Loucy (cell line): ENCODE measurements at regions not wholly inside any gene's neighbourhood (a gene's known extent, or its start where the extent isn't known, plus 50 kb on each side); places are given as distances from the start of the nearest gene placed in this dataset.

Source experiments
- H2AFZ ChIP-seq: fragments of 200-600 bp; sonication (generic); 2 replicates; pipeline ENCODE4 v1.6.0; 2016; ENCODE audit warnings: antibody characterized with exemption, mild to moderate bottlenecking, low read length, moderate library complexity
- H3F3A ChIP-seq: fragments of 200-600 bp; 2 replicates; pipeline ENCODE4 v1.6.0; 2016; ENCODE audit warnings: antibody characterized with exemption, low read depth, mild to moderate bottlenecking
- H3K27me3 ChIP-seq: fragments of 200-600 bp; sonication (generic); 2 replicates; pipeline ENCODE4 v1.6.1; 2014; ENCODE audit warnings: low read length, mild to moderate bottlenecking; ENCODE audit not compliant: insufficient read depth, poor library complexity, severe bottlenecking
- H3K36me3 ChIP-seq: fragments of 200-600 bp; sonication (generic); 2 replicates; pipeline ENCODE4 v1.6.1; 2016; ENCODE audit warnings: low read length; ENCODE audit not compliant: insufficient read depth
- H3K4me1 ChIP-seq: fragments of 200-600 bp; sonication (generic); 2 replicates; pipeline ENCODE4 v1.5.1; 2014; ENCODE audit warnings: low read length, mild to moderate bottlenecking; ENCODE audit not compliant: insufficient read depth, poor library complexity, severe bottlenecking
- H3K4me2 ChIP-seq: fragments of 200-600 bp; sonication (generic); 2 replicates; pipeline ENCODE4 v1.6.0; 2014; ENCODE audit warnings: antibody characterized with exemption, low read length, low read depth, mild to moderate bottlenecking; ENCODE audit not compliant: poor library complexity, severe bottlenecking
- H3K4me3 ChIP-seq: fragments of 200-600 bp; sonication (generic); 2 replicates; pipeline ENCODE4 v1.5.1; 2014; ENCODE audit warnings: low read length, mild to moderate bottlenecking, mixed read lengths; ENCODE audit not compliant: poor library complexity, severe bottlenecking
- H3K79me2 ChIP-seq: fragments of 200-600 bp; sonication (generic); 2 replicates; pipeline ENCODE4 v1.6.1; 2014; ENCODE audit warnings: low read length; ENCODE audit not compliant: insufficient read depth
- H3K9ac ChIP-seq: fragments of 200-600 bp; sonication (generic); 2 replicates; pipeline ENCODE4 v1.6.0; 2014; ENCODE audit warnings: mild to moderate bottlenecking, low read depth, low read length, moderate library complexity; ENCODE audit not compliant: poor library complexity, severe bottlenecking
- H3K9me2 ChIP-seq: fragments of 200-600 bp; sonication (generic); replicated peaks from 2 replicates; pipeline ENCODE4 v1.6.1; 2016; ENCODE audit warnings: low read depth, low read length, mixed read lengths
- H3K9me3 ChIP-seq: fragments of 200-600 bp; sonication (generic); 2 replicates; pipeline ENCODE4 v1.6.1; 2014; ENCODE audit warnings: mild to moderate bottlenecking, antibody characterized with exemption, low read length, low read depth; ENCODE audit not compliant: insufficient read depth
- H4K20me1 ChIP-seq: fragments of 200-600 bp; sonication (generic); 2 replicates; pipeline ENCODE4 v1.6.0; 2014; ENCODE audit warnings: antibody characterized with exemption, low read length, mild to moderate bottlenecking; ENCODE audit not compliant: insufficient read depth, poor library complexity, severe bottlenecking
- CTCF ChIP-seq: fragments of 200-600 bp; sonication (generic); conservative IDR thresholded peaks from 2 replicates; pipeline ENCODE4 v1.5.1; 2014; ENCODE audit warnings: mild to moderate bottlenecking, antibody characterized with exemption, low read length
- EZH2phosphoT487 ChIP-seq: fragments of 200-600 bp; IDR thresholded peaks from 2 replicates; pipeline ENCODE4 v1.6.1; 2018; ENCODE audit warnings: antibody characterized with exemption, mild to moderate bottlenecking, moderate library complexity, borderline replicate concordance

GRCh38 chr6:54706391-54706790, 140.2 kb upstream of the FAM83B start:
- Histone ChIP-seq H3K4me2 (no peak overlapping the region), H3K9ac (no peak overlapping the region), H2AFZ (no peak overlapping the region), H3K79me2 (no peaks in the 10 kb centered on the region), H3K4me3 (no peak overlapping the region), H3K4me1 (no peaks in the 10 kb centered on the region), H3K36me3 (no peaks in the 10 kb centered on the region), H3K9me3 (no peaks in the 10 kb centered on the region), H3F3A (no peaks in the 10 kb centered on the region), H4K20me1 (no peaks in the 10 kb centered on the region), H3K9me2 (no peaks in the 10 kb centered on the region), H3K27me3 (no peaks in the 10 kb centered on the region)
- TF ChIP-seq CTCF (no peak), EZH2phosphoT487 (no peak)

- no peaks in the 10 kb centered on the region for H4K20me1 ChIP-seq
- no peaks in the 10 kb centered on the region for H3K4me1 ChIP-seq
- no peaks in the 10 kb centered on the region for H3K9me3 ChIP-seq
- no peak overlapping the region for H3K4me3 ChIP-seq
- H3K9ac ChIP-seq, result no peak overlapping the region
- no peaks in the 10 kb centered on the region for H3K36me3 ChIP-seq
- no peak overlapping the region for H3K4me2 ChIP-seq
- no peaks in the 10 kb centered on the region for H3K9me2 ChIP-seq
- no peaks in the 10 kb centered on the region for H3F3A ChIP-seq
- H3K79me2 ChIP-seq, result no peaks in the 10 kb centered on the region
- H2AFZ ChIP-seq, result no peak overlapping the region
- TF ChIP-seq CTCF, result no peak
- H3K27me3 ChIP-seq, result no peaks in the 10 kb centered on the region
Observed at GRCh38 chr6:54706844-54707605, 139.5 kb upstream of the FAM83B start.

GRCh38 chr6:54710456-54710855, 136.1 kb upstream of the FAM83B start:
- no peaks in the 10 kb centered on the region for H4K20me1 ChIP-seq
- no peak overlapping the region for H3K9ac ChIP-seq
- H3K4me2 ChIP-seq, result no peak overlapping the region
- H3K4me3 ChIP-seq, result no peak overlapping the region
- H3K36me3 ChIP-seq, result no peaks in the 10 kb centered on the region
- no peaks in the 10 kb centered on the region for H3K9me3 ChIP-seq
- H3K4me1 ChIP-seq, result no peaks in the 10 kb centered on the region
- no peaks in the 10 kb centered on the region for H3K27me3 ChIP-seq
- H3F3A ChIP-seq, result no peaks in the 10 kb centered on the region
- no peaks in the 10 kb centered on the region for H3K9me2 ChIP-seq
- no peak overlapping the region for H2AFZ ChIP-seq
- no peak for TF ChIP-seq CTCF
- H3K79me2 ChIP-seq, result no peaks in the 10 kb centered on the region
